ENCODE measurements at regions not wholly inside any gene's neighbourhood (a gene's known extent, or its start where the extent isn't known, plus 50 kb on each side); places are given as distances from the start of the nearest gene placed in this dataset.

DNA sequence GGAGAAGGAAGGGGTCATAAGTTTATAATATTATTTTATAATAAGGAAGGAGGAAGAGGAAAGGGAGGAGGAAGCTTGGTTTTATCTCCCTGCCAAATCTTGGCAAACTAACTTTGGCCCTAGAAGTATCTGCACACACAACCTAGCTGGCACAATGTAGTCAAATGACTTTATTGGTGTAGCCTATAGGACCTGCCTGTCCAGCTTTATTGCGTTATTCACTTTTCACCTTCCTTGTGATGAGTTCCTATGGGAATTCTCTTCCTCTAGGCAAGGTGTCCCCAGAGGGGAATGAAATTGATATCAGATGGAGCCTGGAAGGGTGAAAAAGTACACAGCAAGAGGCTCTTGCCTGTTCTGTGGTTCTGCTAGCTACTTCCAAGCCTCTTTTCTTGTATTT lies 111.2 kb upstream of the SLC25A36 start:
- TF ChIP-seq CTCF (IDR thresholded peaks at IDR 0.05) (no peak), EP300 (IDR thresholded peaks at IDR 0.05) (no peak), POLR2A (IDR thresholded peaks at IDR 0.05) (no peak)
